ENCODE measurements at regions not wholly inside any gene's neighbourhood (a gene's known extent, or its start where the extent isn't known, plus 50 kb on each side); places are given as distances from the start of the nearest gene placed in this dataset.
"Not testable (repeated sequence)": the region's sequence is repeated elsewhere in the genome, so short reads cannot be mapped to it uniquely, and the experiment has no call there.

DNA sequence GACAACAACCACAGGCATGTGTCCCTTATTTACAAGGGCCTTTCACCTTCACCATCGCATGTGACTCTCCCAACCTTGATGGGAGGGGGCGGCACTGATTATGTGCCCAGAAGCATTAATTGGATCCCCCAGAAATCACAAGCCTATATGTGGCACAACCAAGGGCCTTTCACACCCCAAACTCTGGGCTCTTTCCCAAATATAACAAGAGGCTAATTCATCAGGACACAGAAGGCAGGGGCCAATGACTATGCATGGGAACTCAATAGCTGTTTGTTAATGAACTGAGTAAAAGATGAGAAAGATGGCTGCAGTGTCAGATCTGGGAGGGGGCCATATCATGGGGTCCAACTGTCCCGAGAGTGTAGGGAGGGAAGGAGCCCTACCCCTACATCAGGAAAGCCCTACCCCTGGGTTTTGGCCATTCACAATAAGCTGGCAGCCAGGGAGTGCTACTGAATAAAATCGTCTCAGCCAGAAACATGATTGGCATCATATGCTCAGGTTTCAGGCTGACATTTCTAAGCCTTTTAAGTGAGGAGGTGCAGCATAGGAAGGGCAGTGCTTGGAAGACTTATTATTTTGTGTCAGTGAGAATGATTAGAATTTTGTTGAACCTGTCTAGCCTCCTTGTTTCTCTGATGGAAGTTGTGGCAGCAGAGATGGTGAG lies 814.4 kb upstream of the AMELY start:
- peak in 15 of 51 donors; percentile 0 to 17 (median 4) for DNase-seq

DNA sequence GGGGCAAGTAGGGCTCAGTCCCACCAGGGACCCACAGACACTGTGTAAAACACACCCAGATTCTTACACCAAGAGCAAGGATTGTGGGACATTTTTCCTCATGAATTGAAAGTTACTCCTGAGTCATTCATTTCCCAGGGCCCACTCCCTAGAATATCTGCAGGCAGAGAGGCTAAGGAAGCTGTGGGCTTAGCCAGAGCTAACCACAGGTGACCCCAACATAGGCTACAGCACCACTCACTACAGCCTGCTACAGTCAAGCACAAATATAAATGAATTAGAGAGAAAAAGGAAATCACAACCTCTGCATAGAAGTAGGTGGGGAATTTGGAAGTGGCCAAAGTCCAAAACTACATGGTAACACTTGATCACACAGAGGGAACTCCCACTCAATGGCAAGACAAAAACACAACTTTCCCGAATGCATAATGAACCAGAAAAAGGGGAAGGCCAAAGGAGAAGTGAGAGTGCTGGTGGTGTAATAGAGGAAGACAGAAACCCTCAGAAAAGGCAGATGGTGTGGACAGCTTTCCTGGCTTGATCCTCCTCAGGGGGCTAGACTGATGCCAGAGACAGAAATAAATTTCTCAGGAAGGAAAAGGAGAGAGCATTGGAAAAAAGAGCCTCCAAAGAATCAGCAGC lies 812.6 kb upstream of the AMELY start:
- peak in 7 of 51 donors; percentile 0 to 2 (median 0) for DNase-seq

GRCh38 chrY:7723127-7723526 lies 811.6 kb upstream of the AMELY start:
- no peak for DNase-seq

DNA sequence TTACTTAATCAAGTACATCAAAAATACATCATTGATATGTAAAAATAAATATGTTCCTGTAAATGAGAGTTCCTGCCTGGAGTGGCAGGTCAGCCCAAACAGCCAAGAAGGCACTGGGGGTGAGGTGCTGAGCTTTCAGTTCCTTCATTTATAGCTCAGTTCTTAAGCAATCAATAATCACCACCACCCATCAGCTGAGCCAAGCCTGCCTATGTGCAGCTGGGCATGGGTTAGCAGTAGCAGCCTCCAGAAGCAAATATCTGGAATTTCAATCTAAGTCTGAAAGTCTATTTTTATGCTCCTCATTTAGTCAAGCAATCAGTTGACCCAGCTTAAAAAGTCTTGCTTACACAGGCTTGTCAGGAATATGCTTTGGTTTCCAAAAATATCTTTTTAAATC lies 811.0 kb upstream of the AMELY start:
- peak in 2 of 51 donors; percentile 0 for DNase-seq

DNA sequence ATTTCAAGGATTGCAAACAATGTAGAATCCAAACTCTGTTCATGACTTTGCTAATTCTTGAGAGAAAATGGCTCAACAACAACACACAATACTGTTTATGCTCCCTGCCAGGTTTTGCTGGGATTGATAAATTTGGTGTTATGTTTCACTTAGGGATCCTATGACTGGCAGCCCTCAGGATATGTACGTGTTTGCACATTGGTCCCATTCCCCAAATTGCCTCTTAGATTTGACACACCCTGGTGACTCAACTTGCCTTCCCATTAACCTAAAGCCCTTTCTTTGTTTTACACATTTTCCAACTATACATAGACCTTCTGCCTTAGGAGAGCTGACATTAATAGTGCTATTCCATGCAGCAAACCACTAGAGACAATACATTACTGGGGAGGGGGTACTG lies 809.4 kb upstream of the AMELY start:
- no peak for DNase-seq

- peak in 3 of 51 donors; percentile 0 to 17 (median 0) for DNase-seq
Observed at GRCh38 chrY:7719271-7719670, 807.7 kb upstream of the AMELY start.

GRCh38 chrY:7718626-7719025 lies 807.1 kb upstream of the AMELY start:
- DNase-seq = no peak

- no peak for DNase-seq
Observed at GRCh38 chrY:7718126-7718525, 806.6 kb upstream of the AMELY start.

GRCh38 chrY:7714426-7714825 lies 802.9 kb upstream of the AMELY start:
- DNase-seq = peak in 3 of 51 donors; percentile 0

GRCh38 chrY:7713738-7714137 lies 802.2 kb upstream of the AMELY start:
- DNase-seq = not testable (repeated sequence)

DNA sequence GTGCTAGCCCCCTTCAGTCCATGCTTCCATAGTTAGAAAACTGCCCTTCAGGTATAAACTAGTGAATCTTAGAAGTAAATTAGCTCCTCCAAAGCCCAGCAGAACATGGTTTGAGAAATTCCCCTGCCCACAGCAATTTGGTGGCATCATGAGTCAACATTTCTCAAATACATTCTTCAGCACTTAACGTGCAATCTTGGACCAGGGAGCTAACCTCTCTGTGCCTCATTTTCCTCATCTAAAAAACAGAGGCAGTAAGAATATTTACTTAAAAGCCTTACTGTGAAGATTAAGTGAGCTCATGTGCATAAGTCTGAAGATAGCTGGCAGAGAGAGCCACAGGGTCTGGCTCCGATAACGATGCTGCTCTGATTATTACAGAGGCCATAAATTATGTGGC lies 800.7 kb upstream of the AMELY start:
- DNase-seq = no peak

GRCh38 chrY:7703578-7704140 lies 792.1 kb upstream of the AMELY start:
- DNase-seq = no peak

DNA sequence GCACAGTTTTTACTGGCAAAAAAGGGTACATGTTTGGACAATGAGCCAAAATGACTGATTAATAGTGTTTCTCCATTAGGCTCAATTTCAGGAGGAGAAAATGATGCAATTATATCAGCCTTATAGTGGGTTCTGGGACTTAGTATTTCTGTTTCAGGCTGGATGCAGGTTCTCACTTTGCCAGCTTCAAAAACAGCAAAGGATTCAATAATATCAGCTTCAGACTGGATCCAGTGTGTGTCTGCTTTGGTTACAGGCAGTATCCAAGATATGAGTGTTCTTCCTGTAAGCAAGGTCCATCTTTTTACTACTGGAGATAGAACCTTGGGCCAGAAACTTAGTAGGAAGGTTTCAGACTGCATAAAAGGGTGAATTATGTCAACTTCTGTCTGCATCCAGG lies 790.9 kb upstream of the AMELY start:
- no peak for DNase-seq

DNA sequence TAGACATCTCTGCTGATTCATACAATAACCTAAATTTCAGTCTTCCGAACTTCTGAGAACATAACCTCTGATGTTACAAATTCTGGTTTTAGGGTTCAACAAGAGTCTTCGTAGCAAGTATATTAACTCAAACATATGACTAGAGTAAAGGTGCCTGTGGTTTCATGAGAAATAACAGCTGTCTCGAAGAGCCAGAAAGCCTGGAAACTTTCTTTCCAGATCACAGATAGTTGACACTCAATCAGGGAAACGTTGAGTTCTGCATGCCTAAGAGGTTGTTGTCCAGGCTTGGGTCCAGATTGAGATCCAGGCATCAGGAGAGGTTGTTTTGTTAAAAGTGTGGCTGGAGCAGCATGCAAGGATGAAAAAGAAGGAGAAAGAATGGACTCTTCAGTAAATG lies 790.1 kb upstream of the AMELY start:
- DNase-seq = no peak

- DNase-seq = no peak
Observed at GRCh38 chrY:7697506-7697905, 786.0 kb upstream of the AMELY start.

- no peak for DNase-seq
Observed at GRCh38 chrY:7692701-7693100, 781.1 kb upstream of the AMELY start.

DNA sequence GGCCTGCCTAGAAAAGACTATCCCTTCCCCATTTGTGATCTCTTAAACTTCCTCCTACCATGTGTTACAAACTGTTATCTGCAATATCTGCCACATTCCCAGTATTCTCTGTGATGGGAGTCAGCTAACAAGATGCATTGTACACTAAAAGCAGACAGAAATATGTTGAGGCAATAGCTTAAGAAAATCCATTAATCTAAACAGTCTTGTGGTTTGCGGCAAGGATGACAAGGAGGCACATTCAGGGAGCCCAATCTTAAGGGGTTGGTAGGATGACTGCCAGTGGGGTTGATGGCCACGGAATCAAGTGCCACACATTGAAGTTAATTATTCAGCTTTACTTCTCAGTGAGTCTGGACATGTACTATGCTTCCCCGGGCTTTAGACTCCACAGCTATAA lies 775.5 kb upstream of the AMELY start:
- DNase-seq = no peak

DNA sequence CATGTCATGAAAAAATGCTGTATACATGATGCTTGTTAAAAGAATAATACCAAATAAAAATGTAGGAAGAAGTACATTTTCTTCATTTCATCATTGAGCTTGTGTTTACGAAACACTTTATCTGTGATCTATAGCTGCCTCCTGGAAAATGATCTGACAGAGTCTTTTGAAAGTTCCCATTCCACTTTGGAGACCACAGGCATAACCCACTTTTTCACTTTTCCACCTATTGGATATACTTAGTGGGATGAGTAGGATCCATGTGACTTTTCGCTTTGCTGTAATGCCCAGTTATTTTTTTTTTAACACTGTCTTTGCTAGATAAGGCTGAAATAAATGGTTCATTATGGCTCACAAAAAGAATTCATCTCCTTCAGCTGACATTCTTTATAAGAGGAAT lies 773.0 kb upstream of the AMELY start:
- DNase-seq = no peak

DNA sequence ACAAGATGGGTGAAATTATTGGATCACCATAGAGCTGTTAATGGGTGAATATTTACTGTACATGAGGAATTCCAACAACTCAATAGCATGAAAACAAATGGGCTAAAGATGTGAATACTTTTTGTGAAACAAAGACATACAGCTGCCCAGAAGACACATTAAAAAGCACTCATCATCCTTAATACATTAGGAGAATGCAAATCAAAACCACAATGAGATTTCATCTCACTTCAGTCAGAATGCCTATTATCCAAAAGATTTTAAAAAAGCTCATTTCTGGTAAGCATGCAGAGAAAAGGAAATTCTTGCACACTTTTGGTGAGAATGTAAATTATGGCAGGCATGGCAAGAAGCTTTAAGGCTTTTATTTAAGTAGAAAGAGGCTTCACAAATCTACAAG lies 770.8 kb upstream of the AMELY start:
- DNase-seq = no peak

DNA sequence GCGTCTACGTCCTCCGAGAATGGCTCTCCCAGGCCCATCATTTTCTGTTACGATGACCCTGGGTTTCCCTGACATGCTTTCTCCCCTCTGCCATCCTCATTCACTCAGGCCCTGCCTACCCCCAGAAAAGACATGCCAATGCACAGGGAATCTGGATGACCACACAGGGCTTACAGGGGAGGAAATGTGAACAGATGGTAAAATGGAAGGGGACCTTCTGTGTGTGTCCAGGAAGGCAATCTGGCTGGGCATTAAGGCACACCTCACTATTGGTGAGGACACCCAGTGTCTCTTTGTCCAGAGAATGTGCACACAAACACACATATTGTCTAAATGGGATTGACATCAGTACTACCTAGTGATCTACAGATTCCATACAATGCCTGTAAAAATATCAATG lies 769.9 kb upstream of the AMELY start:
- DNase-seq = no peak

DNA sequence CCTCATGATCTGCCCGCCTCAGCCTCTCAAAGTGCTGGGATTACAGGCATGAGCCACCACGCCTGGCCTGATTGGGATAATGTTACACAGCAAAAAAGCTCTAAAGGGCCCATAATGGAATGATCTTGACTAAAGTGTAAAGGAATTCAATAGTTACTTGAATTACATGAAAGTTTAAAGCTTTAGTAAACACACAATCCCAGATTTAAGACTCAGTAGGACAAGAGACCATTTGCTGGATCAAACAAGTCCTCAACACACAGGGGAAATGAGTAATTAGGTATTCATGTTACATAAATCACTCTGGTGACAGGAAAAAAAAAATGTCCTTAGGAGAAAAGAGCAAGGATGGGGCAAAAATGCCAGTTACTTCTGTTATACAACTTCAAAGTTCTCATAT lies 762.9 kb upstream of the AMELY start:
- DNase-seq = no peak

DNA sequence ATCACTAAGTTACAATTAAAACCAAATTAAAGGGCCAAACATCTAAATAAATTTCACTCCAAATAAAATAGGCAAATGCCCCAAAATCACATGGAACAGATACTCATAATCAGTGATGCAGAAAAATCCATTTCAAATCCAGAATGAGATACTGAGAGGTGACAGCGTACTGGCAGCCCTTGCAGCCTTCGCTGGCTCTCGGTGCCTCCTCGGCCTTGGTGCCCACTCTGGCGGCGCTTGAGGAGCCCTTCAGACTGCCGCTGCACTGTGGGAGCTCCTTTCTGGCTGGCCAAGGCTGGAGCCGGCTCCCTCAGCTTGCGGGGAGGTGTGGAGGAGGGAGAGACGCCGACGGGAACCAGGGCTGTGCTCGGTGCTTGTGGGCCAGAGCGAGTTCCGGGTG lies 761.2 kb upstream of the AMELY start:
- no peak for DNase-seq

DNA sequence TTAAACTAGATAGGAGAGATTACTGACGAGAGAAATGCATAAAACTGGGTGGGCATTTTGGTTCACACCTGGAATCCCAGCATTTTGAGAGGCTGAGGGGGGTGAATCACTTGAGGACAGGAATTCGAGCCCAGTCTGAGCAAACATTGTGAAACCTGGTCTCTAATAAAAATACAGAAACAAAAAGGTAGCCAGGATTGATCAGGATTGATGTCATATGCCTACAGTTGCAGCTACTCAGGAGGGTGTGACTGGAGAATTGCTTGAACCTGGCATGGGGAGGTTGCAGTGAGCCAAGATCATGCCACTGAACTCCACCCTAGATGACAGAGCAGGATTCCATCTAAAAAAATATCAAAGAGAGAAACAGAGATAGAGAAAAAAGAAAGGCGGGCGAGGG lies 751.7 kb upstream of the AMELY start:
- DNase-seq = no peak

All from hypothalamus (tissue), 51 donors.